Esophagus muscularis mucosa (tissue), 4 donors: ENCODE measurements at regions not wholly inside any gene's neighbourhood (a gene's known extent, or its start where the extent isn't known, plus 50 kb on each side); places are given as distances from the start of the nearest gene placed in this dataset.

ENCODE experiments used
- EP300 ChIP-seq: sonication (generic); formaldehyde crosslinking; IDR thresholded peaks from one replicate; pipeline ENCODE4 v1.6.1; 2017; ENCODE audit warnings: antibody characterized with exemption
- POLR2A ChIP-seq: fragments of 450-650 bp; IDR thresholded peaks from one replicate; pipeline ENCODE4 v1.6.1; 2017; ENCODE audit warnings: antibody characterized with exemption, moderate library complexity, mild to moderate bottlenecking, low read depth
- POLR2AphosphoS5 ChIP-seq, 2 donors: sonication (generic); formaldehyde crosslinking; IDR thresholded peaks; one replicate each; pipeline ENCODE4 v1.6.1; 2017; ENCODE audit warnings: antibody characterized with exemption in 2 of 2
- TF ChIP-seq, protein P1 (sequence below), 3 experiments: fragments of 200-600 bp in 2 of 3; fragments of 450-650 bp in 1 of 3; sonication (generic) in 2 of 3; IDR thresholded peaks; one replicate each; pipeline ENCODE4 v1.5.1; 2017 to 2019; ENCODE audit warnings: antibody characterized with exemption in 3 of 3, mild to moderate bottlenecking in 2 of 3, moderate library complexity in 1 of 3

- TF ChIP-seq POLR2A (no peak), EP300 (no peak), POLR2AphosphoS5 (IDR thresholded peaks at IDR 0.05) (no peak)
- TF ChIP-seq, protein P1, sequence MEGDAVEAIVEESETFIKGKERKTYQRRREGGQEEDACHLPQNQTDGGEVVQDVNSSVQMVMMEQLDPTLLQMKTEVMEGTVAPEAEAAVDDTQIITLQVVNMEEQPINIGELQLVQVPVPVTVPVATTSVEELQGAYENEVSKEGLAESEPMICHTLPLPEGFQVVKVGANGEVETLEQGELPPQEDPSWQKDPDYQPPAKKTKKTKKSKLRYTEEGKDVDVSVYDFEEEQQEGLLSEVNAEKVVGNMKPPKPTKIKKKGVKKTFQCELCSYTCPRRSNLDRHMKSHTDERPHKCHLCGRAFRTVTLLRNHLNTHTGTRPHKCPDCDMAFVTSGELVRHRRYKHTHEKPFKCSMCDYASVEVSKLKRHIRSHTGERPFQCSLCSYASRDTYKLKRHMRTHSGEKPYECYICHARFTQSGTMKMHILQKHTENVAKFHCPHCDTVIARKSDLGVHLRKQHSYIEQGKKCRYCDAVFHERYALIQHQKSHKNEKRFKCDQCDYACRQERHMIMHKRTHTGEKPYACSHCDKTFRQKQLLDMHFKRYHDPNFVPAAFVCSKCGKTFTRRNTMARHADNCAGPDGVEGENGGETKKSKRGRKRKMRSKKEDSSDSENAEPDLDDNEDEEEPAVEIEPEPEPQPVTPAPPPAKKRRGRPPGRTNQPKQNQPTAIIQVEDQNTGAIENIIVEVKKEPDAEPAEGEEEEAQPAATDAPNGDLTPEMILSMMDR (IDR thresholded peaks at IDR 0.05): no peak
These were observed 95.5 kb downstream of the LYPLAL1 start for GRCh38 chr1:219269171-219269570.
